GM18520 (cell line): ENCODE measurements at regions not wholly inside any gene's neighbourhood (a gene's known extent, or its start where the extent isn't known, plus 50 kb on each side); places are given as distances from the start of the nearest gene placed in this dataset.

ENCODE experiments used
- ATAC-seq: cut with Tn5 transposase; IDR thresholded peaks from one replicate; pipeline ENCODE4 v1.9.1; 2021; ENCODE audit not compliant: unreplicated experiment

DNA sequence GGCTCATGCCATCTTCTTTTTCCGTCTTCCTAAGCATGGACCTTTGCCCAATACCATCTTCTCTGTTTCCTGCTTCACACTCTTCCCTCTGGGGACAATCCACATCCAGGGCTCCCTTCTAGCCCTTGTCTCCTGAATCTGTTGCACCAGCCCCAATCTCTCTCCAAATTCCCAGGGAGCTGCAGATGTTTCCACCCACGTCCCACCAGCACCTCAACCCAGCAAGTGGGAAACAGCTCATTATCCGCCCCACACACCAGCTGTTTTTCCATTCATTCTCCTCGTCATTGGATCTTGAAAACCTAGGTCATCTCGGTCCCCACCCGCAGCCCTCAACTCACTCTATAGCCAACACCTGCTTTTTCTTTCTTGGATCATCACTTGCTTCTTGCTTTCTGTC lies 185.0 kb upstream of the CDYL start:
- ATAC-seq = no peak

DNA sequence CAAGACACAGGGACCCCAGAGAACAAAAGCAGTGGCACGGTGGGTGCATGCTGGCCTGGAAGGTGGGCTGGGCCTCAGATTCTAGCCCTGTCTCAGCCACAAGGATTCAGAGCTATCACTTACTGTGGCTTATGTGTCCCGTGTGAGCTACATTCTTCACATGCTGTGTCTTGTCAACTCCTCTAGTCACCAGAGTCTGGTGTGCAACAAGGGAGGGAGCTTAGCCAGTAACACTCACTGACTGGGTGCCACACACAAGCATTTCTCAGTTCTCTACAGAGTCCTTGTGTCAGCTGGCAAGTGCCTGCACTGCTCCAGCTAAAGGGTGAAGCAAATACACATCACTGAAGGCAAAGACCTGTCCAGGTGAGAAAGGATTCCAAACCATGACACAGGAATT lies 186.9 kb upstream of the CDYL start:
- no peak for ATAC-seq

DNA sequence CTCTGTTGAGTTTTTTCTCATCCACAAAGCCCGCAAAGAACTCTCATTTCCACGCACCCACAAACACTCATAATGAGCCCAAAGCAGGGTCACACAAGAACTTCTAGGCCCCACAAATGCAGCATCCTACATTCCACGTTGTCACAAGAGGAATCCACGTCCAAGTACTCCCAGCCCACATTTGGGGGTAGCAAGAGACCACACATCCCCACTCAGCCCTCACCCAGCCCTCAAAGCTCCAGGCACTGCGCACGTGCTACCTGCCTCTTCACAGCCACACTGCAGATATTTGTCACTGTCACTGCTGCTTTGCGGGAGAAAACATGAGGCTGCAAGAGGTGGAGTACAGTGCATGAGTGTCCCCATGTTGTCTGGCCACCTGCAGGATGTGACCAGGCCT lies 187.6 kb upstream of the CDYL start:
- no peak for ATAC-seq

DNA sequence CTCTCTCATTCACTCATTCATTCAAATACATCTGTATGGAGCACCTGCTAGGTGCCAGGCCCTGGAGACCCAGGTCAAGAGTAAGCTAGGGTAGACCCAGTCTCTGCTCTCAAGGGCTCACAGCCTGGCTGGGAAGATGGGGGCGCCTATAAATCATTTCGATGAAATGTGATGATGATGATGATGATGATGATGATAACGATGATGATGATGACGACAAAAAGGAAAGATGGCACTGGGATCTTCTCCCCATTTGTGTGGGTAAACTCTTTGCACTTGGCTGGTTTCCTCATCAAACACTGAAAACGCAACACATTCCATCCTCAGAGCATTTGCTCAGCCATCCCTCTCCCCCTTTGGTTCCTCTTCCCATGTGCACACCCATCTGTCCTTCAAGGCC lies 188.0 kb upstream of the CDYL start:
- ATAC-seq = no peak

DNA sequence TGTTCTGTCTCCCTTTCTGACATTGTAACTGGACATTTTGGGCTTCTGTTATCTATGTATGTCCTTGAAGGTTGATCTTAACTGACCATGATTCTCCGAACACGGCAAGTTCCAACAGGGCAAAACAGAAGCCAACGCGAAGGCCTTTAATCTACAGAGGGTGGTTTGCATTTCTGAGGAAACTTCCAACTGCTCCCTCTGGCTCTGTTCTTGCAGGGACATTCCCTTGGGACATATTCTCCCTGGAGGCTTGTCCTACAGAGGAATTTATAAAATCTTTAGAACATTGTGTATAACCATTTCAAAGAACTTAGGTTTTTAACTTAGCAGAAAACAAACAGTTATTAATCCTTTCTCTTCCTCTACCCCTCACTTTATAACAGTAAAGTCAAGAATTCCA lies 189.0 kb upstream of the CDYL start:
- ATAC-seq = no peak

DNA sequence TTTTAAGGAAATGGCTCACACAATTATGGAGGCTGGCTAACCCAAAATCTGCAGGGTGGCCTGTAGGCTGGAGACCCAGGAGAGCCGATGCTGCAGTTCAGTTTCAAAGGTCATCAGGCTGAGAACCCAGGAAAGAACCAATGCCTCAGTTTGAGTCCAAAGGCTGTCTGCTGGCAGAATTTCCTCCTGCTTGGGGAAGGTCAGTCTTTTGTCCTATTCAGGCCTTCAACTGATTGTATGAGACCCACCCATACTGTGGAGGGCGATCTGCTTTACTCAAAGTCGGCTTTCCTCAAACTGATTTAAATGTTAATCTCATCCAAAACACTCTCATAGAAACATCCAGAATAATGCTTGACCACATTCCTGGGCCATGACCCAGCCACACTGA lies 189.7 kb upstream of the CDYL start:
- no peak for ATAC-seq

DNA sequence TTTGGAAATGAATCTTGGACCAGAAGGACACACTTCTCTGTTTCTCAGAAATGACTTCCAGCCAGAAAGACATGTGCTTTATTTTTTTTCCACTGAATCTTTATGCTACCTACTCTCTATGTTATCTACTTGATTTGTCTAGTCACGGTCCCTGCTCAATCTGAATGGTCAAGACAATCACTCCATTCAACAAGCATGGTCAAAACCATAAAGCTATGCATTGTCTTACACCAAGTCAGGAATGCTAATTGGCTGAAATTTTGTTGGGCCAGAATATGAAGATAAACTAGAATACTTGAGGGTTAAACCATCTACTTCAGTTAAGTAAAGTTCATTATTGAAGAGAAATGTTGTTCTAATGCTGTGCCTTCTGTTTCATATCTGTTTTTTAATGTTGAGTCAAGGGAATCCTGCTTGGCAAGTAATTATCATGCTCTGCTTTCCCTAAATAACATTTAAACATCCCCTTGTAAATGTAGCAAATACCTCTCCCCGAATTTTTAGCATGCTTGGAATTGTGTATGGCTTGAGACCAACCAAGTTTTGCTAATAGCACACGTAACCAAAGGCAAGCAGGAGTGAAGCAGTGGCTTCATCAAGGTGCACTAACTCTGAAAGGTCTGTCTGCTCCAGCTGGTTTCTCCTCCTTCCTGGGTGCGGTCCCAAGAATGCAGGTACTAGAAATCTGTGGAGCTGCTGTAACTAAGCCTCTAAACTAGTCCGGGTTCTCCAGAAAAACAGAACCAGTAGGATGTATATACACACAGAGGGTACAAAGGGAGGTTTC lies 190.3 kb upstream of the CDYL start:
- no peak for ATAC-seq

DNA sequence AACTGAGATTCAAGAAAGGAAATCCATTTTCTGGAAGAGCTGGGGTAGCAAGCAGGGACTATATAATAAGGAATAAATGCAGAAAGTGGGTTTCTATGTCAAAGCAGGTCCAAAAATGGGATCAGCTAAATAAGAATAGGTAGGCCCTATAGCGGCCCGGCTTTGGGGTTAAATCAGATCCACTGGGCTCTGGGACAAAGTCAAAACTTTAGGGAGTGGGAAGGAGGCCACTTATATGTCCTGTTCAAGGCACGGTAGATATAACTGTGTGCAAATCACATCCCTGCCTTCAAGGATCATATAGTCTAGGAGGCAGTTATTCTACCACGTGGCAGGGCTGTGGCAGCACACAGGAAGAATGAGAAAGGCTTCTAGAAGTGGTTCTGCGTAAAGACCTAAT lies 191.4 kb upstream of the CDYL start:
- no peak for ATAC-seq

DNA sequence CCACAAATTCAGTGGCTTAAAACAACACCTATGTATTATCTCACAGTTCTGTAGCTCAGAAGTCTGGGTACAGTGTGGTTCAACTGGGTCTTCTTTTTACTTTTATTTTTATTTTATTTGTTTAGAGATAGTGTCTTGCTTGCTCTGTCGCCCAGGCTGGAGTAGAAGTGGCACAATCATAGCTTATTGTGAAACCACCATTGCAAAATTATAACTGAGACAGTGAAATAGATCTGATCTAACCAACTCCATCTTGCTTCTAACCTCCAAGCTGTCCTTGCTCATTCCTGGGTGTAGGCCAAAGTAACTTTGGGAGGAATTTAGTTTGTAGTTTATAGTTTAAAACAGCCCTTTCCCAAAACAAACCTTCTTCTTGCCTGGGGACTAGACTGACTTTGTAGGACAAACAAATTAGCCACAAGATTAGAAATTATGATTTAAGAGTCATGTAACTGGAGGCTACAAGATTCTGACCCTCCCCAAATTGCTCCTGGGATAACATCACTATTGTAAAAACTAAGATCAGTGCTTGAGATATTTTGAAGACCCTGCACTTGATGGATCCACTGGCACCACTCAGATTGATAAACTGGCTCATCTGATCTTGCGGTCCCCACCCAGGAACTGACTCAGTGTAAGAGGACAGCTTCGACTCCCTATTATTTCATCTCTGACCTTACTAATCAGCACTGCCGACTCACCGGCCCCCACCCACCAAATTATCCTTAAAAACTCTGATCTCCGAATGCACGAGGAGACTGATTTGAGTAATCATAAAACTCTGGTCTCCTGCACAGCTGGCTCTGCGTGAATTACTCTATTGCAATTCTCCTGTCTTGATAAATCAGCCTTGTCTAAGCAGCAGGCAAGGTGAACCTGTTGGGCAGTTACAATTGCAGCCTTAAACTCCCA lies 193.4 kb upstream of the CDYL start:
- ATAC-seq = no peak

DNA sequence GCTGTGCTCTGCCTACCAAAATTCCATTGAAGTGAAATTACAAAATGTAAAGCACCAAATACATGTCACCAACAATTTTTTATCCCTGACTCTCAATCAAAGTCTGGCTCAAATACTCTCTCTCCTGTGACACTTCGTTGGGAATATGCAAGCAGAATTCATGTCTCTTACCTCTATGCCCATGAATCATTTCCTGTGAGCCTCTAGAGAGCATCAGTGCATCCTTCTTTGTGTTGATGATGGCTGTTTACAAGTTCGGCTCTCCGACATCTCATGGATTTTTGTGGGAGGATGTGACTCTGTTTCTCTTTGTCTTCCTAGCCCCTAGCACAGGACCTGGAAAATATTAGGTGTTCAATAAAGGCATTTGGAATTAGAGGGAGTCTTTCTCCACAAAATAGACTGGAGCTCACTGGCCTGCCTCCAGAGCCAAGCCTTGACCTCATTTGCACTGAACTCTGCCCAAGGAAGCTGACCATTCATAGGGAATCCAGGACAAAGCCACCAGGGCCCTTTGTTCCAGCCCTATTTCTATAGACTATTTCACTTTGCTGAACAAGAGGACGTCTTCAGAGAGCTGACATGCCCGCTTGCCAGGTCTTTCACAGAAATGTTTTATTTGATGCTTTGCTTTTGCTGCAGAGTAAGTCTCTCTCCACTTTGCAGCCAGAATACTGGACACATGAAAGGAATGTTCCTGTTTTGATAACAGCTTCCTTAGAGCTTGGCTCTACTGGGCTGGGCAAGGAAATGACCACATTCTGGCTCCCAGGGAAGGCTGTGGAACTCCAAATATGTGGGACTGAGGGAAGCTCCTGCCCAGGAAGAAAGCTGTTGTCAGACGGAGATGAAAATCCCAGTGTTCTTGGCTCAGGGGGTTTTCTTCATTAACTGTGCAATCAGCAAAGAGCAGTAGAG lies 194.5 kb upstream of the CDYL start:
- no peak for ATAC-seq

DNA sequence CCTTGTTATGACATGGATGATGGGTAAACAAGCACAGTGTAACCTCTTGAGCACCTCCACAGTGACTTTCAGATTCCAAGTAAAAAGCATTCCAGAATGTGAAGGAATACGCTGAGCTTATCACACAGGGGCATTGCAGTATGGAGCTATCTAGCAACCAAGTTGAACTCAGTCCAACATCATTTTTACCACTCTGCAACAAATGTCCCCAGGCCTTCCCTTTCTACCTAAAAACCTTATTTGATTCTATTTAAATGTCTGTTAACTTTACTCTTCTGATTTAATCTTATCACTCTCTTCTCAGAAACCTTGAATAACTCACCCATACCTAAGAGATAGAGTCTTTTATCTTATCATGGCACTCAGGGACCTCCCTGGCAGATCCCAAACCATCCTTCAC lies 195.8 kb upstream of the CDYL start:
- no peak for ATAC-seq

DNA sequence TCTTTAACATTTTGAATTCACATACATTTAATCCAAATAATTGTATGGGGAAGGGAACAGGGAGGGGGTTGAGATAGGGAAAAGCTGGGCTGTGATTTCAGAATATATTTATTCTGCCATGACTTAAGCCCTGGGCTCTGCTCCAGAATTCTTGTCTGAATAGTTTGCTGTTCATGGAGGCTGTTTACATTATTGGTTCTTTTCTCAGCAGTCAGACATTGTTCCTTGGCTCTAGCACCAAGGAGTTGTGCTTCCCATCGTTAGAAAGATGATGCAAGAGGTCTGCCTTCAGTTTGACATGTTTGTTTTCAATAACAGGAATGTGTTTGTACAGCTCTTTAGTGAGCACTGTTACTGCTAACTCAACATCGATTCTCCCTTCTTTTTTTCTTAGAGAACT lies 198.8 kb upstream of the CDYL start:
- ATAC-seq = no peak

DNA sequence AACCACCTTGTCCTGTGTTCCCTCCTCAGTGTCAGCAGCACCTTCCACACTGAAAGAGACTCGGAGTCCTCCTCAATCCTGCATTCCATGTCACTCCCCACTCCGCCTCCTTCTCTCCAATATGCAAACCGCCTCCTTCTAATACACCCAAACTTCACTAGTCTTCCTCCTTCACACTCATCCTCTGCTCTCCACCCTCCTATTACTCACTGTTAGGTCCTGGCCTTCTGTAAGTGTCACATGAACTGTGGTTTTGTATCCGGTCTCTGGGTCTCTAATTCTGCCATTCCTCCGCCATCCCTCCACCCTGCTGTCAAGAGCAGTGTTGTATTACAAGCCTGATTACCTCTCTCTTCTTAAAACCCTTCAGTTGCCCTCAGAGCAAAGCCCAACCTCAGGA lies 200.5 kb upstream of the CDYL start:
- no peak for ATAC-seq

DNA sequence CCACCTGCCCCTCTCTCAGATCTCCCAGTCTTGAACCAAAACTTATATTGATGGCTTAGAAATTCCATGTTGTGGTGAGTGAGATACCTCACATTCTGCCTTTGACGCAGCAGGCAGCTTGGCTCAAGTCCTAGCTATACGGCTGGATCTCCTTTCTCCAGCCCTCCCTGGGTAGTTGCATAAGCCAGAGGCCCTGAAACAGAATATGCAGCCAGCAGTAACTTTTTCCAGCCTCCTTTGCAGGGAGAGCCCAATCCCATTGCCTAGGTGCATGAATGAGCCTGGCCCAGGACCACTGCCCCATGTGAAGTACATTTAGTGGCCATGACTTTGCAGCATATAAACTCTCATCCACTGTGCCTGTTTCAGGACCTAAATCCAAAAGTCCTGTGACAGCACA lies 202.2 kb upstream of the CDYL start:
- ATAC-seq = no peak

DNA sequence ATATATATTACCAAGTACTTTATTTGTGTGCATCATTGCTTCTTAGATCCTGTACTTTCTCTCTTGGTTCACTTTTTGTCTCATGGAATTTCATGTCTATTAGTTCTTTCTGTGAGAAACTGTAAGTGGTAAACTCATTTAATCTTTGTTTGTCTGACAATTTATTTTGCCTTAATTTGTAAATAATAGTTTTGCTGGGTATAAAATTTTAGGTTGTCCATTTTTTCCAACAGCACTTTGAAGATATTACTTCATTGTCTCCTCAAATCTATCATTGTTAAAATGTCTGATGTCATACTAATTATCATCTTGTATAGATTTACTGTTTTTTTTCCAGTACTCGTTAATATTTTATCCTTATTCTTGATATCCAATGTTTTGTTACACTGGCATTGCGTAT lies 205.2 kb upstream of the CDYL start:
- ATAC-seq = no peak

DNA sequence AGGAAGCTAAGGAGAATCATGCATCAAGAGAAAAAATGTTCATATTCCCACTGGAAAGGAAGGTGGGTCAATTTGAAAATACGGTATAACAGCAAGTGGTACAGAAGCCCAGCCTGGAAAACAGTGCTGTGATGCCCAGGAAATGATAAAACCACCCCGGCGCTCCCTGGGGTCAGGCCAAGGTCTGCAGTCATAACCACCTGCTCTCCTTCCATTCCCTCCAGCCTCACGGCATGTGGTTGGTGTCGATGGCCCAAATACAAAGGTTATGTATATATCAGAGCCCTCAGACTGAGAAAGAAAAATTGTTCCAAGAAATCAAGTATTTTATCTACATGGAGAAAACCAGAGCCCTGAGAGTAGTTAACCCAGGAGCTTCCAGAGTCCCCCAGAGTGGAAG lies 208.1 kb upstream of the CDYL start:
- ATAC-seq = no peak

DNA sequence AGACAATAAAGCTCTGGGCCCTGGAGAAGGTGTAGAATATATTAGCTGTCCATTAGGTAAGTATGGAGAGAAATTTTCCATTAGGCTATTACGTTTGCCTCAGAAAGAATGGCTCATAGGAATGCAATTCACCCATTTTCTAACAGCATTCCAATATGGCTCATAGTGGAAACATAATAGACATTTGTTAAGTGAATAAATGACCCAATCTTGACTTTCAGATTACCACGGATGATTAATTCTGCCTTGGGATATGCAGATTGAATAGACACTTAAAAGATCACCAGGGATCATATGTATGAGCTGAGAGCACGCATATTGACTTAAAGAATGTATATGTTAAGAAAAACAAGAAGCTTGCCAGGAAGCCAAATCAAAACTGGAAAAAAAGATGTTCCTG lies 209.1 kb upstream of the CDYL start:
- no peak for ATAC-seq

DNA sequence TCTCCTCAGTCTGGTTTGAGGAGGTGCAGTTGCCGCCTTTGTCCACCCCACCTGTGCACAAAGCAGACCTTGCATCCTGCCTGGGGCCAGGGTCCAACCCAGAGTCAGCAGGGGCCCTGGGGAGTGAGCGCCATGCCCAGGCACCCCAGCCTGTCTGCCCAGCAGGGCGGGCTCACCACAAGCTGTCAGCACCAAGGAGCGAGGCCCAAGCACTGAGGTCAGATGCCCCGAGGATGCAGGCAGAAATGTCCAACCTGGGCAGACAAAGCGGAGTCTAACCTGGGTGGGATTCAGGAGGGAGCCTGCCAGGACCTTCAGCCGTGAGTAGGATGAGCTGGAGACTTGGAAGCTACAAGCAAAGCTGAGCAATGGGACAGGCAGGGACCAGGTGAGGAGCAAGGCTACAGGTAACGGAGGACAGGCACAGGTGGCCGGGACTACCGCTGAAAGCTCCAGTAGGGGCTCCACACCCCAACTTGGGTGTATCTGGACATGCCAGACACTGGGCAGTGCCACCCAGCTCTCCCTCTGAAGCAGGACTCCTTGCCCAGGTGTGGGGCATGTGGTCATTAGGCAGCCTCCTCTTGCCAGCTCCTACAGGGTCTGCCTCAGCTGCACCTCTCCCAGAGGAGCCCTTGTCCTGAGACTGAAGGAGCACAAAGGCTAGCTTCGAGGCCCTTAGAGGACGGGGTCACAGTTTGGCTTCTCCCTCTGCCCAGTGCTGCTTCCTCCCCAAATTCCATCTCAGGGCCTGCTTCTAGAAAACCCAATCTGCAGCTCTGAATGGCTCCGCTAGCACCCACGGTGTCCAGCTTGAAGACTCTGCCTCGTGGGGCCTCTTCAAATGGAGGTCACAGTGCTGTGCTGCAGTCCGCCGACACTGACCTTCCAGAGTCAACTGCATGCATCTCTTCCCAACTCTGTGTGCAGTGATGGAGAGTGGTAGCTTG lies 210.6 kb upstream of the CDYL start:
- ATAC-seq = no peak

DNA sequence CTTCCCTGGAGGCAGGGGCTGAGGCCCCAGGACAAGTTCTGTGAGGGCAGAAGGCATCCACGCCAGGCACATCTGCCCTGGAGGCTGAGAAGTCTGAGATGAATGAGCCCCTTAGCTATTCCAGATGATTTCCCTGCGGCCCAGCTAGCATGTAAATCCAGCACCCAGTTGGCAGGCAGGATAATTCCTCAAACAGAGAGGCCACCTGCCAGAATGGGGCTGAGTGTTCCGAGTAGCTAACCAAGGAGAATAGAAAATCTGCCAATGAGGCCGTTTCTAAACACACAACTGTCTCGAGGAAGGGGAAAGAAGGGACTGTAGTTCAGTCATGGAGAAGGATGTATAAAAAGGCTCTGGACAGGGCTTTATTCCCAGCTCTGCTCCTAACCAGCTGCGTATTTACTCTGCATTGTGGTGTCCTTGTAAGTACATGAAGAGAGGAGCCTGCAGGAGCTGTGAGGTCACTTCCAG lies 211.4 kb upstream of the CDYL start:
- ATAC-seq = no peak

DNA sequence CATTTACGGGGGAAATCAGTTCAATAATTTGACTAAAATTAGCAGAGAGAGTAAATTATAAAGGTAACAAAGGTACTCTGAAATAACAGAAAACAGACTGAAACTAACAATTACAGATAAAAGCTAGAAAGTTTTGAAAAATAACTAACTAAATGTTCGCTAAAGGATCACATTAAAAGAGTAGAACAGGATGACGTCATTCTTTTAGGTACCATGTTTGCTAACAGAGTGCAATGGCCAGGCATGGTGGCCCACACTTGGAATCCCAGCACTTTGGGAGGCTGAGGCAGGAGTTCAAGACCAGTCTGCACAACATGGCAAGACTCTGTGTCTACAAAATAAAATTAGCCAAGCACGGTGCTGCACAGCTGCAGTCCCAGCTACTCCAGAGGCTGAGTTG lies 212.3 kb upstream of the CDYL start:
- no peak for ATAC-seq
